ENCODE measurements at regions not wholly inside any gene's neighbourhood (a gene's known extent, or its start where the extent isn't known, plus 50 kb on each side); places are given as distances from the start of the nearest gene placed in this dataset.

DNA sequence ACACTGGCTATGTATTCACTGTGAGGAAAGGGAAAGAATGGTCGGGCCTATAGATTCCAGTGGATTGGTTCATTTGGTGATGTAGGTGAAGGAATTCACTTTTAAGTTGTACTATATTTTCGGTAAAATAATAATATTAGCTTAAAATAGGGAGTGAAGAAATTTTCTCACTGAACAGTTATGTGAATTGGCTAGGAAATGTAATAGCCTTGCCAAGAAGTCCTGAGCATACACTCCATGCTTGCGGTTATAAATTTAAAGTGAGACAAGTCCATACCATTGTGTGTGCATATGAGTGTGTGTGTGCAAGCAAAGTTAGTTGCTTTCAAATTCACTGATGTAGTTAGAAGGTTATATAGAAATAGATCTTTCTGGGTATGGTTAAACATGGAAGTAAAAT lies 1651.0 kb downstream of the NCAM2 start:
- TF ChIP-seq POLR2A (IDR thresholded peaks at IDR 0.05), result no peak
- no peak for TF ChIP-seq CTCF (IDR thresholded peaks at IDR 0.05)
- DNase-seq, result no peak
- H3K27ac ChIP-seq, result no peak overlapping the region
- H3K4me1 ChIP-seq, result no peaks in the 10 kb centered on the region
- no peaks in the 10 kb centered on the region for H3K9me3 ChIP-seq
- H3K36me3 ChIP-seq, result no peaks in the 10 kb centered on the region
- H3K4me3 ChIP-seq, result no peak overlapping the region
- H3K27me3 ChIP-seq, result no peaks in the 10 kb centered on the region

DNA sequence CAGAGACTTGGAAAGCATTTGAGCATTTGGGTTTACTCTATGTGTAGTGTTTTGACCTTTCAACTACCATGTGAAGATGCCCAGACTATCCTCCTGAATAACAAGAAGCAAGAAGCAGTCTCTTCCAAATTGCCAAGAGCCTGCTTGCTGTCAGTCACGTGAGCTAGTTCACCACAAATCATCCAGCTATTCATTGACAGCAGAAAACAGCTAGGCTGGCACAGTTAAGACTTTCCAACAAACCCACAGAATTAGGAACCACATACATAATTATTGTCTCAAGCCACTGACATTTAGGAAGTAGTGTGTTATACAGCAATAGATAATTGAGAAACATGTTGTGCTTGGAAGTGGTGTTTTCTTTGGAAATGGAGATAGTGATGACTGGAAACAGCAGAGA lies 1652.0 kb downstream of the NCAM2 start:
- H3K36me3 ChIP-seq, result no peaks in the 10 kb centered on the region
- no peak overlapping the region for H3K4me3 ChIP-seq
- no peaks in the 10 kb centered on the region for H3K4me1 ChIP-seq
- DNase-seq, result no peak
- H3K27me3 ChIP-seq, result no peaks in the 10 kb centered on the region
- TF ChIP-seq POLR2A (IDR thresholded peaks at IDR 0.05), result no peak
- no peak for TF ChIP-seq CTCF (IDR thresholded peaks at IDR 0.05)
- H3K27ac ChIP-seq, result no peak overlapping the region
- H3K9me3 ChIP-seq, result no peaks in the 10 kb centered on the region

DNA sequence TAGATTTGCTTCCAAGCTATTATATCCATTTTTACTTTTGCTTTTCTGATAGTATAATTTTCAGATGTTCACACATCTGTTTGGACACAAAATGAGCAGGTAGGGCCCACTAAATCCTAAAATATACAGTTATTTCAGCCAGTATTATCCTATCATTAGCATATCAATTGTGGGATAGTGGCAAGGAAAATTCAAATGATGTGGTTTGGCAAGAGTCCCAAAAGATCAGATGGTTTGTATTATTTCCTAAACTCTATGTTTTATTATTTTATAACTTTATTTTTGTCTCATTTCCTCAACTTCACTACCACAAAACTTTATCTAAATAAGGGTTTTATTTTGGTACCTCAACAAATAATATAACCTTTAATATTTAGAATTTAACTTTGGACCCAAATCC lies 1659.6 kb downstream of the NCAM2 start:
- Histone ChIP-seq H3K4me3 (no peak overlapping the region), H3K27ac (no peak overlapping the region), H3K4me1 (no peaks in the 10 kb centered on the region), H3K9me3 (no peaks in the 10 kb centered on the region), H3K27me3 (no peaks in the 10 kb centered on the region), H3K36me3 (no peaks in the 10 kb centered on the region)
- TF ChIP-seq CTCF (IDR thresholded peaks at IDR 0.05), result no peak
- TF ChIP-seq POLR2A (IDR thresholded peaks at IDR 0.05), result no peak
- no peak for DNase-seq

GRCh38 chr21:22670148-22670547 lies 1671.9 kb downstream of the NCAM2 start:
- no peak for TF ChIP-seq POLR2A (IDR thresholded peaks at IDR 0.05)
- TF ChIP-seq CTCF (IDR thresholded peaks at IDR 0.05), result no peak
- no peaks in the 10 kb centered on the region for H3K4me1 ChIP-seq
- no peaks in the 10 kb centered on the region for H3K27me3 ChIP-seq
- no peak overlapping the region for H3K27ac ChIP-seq
- no peaks in the 10 kb centered on the region for H3K36me3 ChIP-seq
- no peak for DNase-seq
- H3K4me3 ChIP-seq, result no peak overlapping the region
- H3K9me3 ChIP-seq, result no peaks in the 10 kb centered on the region

- Histone ChIP-seq H3K4me1 (no peaks in the 10 kb centered on the region), H3K4me3 (no peak overlapping the region), H3K27ac (no peak overlapping the region), H3K27me3 (no peaks in the 10 kb centered on the region), H3K36me3 (no peaks in the 10 kb centered on the region), H3K9me3 (no peaks in the 10 kb centered on the region)
- no peak for DNase-seq
- TF ChIP-seq CTCF (IDR thresholded peaks at IDR 0.05) (no peak), POLR2A (IDR thresholded peaks at IDR 0.05) (no peak)
Observed at GRCh38 chr21:22679207-22679606, 1681.0 kb downstream of the NCAM2 start.

- Histone ChIP-seq H3K4me1 (no peaks in the 10 kb centered on the region), H3K36me3 (no peaks in the 10 kb centered on the region), H3K27ac (no peak overlapping the region), H3K9me3 (peaks cover 0 to 3% (median 0%) of the 10 kb centered on the region in 4 donors), H3K4me3 (no peak overlapping the region), H3K27me3 (no peaks in the 10 kb centered on the region)
- no peak for DNase-seq
- TF ChIP-seq POLR2A (IDR thresholded peaks at IDR 0.05), result no peak
Observed at GRCh38 chr21:22691658-22692057, 1693.4 kb downstream of the NCAM2 start.

All from Peyer's patch (tissue), 4 donors.